HepG2 (cell line): ENCODE measurements at regions not wholly inside any gene's neighbourhood (a gene's known extent, or its start where the extent isn't known, plus 50 kb on each side); places are given as distances from the start of the nearest gene placed in this dataset.

Experiments
- ATAC-seq: fragments of 200-7000 bp; cut with Tn5 transposase; 3 replicates; pipeline ENCODE4 v1.9.1; 2020; ENCODE audit warnings: mild to moderate bottlenecking, moderate library complexity
- BruUV-seq: library from RNA; stranded (reverse); fragments of 400-500 nt; replicated peaks from 2 replicates; lab custom pipeline; 2021; lab: Mats Ljungman, UMichigan
- CTCF ChIA-PET: fragments of 300-600 bp; formaldehyde crosslinking; extraction: SDS; loops from one replicate; lab custom pipeline; 2021; ENCODE audit warnings: low total read pairs, inconsistent platforms, low intra/inter-chr PET ratio; lab: Yijun Ruan, JAX
- POLR2A ChIA-PET: fragments of 350-600 bp; sonication (Branson Sonifier 250); formaldehyde crosslinking; loops from one replicate; lab custom pipeline; 2020; ENCODE audit warnings: antibody characterized with exemption, inconsistent platforms; lab: Yijun Ruan, JAX
- DNase-seq: peaks from one replicate; pipeline ENCODE4 v3.0.0-alpha.2; 2015; ENCODE audit warnings: low spot score
- FAIRE-seq: peaks from 3 replicates; lab custom pipeline; 2011; peaks lifted over from hg19 to GRCh38; lab: Jason Lieb, UNC
- H2AFZ ChIP-seq: one replicate; pipeline ENCODE4 v1.6.1; 2011; ENCODE audit warnings: low read length, inconsistent platforms
- H3K27ac ChIP-seq: fragments of 300-600 bp; 3 replicates; pipeline ENCODE4 v1.8.0; 2011; ENCODE audit warnings: mixed run types, mild to moderate bottlenecking, mixed read lengths, low read length, inconsistent platforms; ENCODE audit not compliant: insufficient read depth; ENCODE audit errors: extremely low read length
- H3K27me3 ChIP-seq, 2 experiments: fragments of 200-600 bp in 1 of 2; 2 replicates in 1 of 2; 3 replicates in 1 of 2; pipeline versions ENCODE4 v1.6.0 to v1.8.0; 2011; ENCODE audit warnings: low read length in 2 of 2, mild to moderate bottlenecking in 2 of 2, moderate library complexity in 2 of 2, inconsistent platforms in 1 of 2; ENCODE audit not compliant: insufficient read depth in 2 of 2, control insufficient read depth in 1 of 2
- H3K36me3 ChIP-seq, 2 experiments: fragments of 200-600 bp in 1 of 2; replicated peaks in 1 of 2; 2 replicates in 1 of 2; 3 replicates in 1 of 2; pipeline versions ENCODE4 v1.5.1 to v1.8.0; 2011; ENCODE audit warnings: low read length in 2 of 2, inconsistent platforms in 1 of 2; ENCODE audit not compliant: insufficient read depth in 2 of 2, control insufficient read depth in 1 of 2
- H3K4me1 ChIP-seq: 2 replicates; pipeline ENCODE4 v1.5.1; 2012; ENCODE audit warnings: low read length, inconsistent platforms; ENCODE audit not compliant: insufficient read depth
- H3K4me2 ChIP-seq: 2 replicates; pipeline ENCODE4 v1.6.0; 2011; ENCODE audit warnings: low read depth, low read length, inconsistent platforms
- H3K4me3 ChIP-seq, 3 experiments: fragments of 200-600 bp in 1 of 3; sonication (generic), shearing (Covaris generic) in 1 of 3; replicated peaks in 1 of 3; 2 replicates each; pipeline ENCODE4 v1.5.1; 2011 to 2016; ENCODE audit warnings: low read length in 3 of 3, inconsistent platforms in 2 of 3, low read depth in 2 of 3, mild to moderate bottlenecking in 2 of 3, control low read depth in 1 of 3, mixed read lengths in 1 of 3; ENCODE audit not compliant: insufficient read depth in 1 of 3
- H3K79me2 ChIP-seq: one replicate; pipeline ENCODE4 v1.6.1; 2011; ENCODE audit warnings: low read length, inconsistent platforms; ENCODE audit not compliant: insufficient read depth
- H3K9ac ChIP-seq: 2 replicates; pipeline ENCODE4 v1.6.0; 2011; ENCODE audit warnings: mild to moderate bottlenecking, low read depth, low read length, inconsistent platforms; ENCODE audit not compliant: insufficient read depth
- H3K9me3 ChIP-seq: 2 replicates; pipeline ENCODE4 v1.5.1; 2012; ENCODE audit warnings: mild to moderate bottlenecking, low read length
- H4K20me1 ChIP-seq: 2 replicates; pipeline ENCODE4 v1.6.0; 2011; ENCODE audit warnings: inconsistent platforms, mild to moderate bottlenecking, low read length, moderate library complexity; ENCODE audit not compliant: insufficient read depth
- DR1 ChIP-seq: sonication (generic); formaldehyde crosslinking; IDR thresholded peaks from 2 replicates; pipeline ENCODE4 v1.8.0; 2021; ENCODE audit warnings: mild to moderate bottlenecking, missing genetic modification reagents, inconsistent platforms
- HDAC6 ChIP-seq: fragments of 200-600 bp; sonication (generic); IDR thresholded peaks from 2 replicates; pipeline ENCODE4 v1.7.0; 2017; ENCODE audit warnings: mild to moderate bottlenecking, antibody characterized with exemption, low read length, low read depth
- LBX2 ChIP-seq: sonication (generic); formaldehyde crosslinking; IDR thresholded peaks from 2 replicates; pipeline ENCODE4 v1.5.0; 2020; ENCODE audit warnings: missing genetic modification reagents, mild to moderate bottlenecking, borderline replicate concordance
- ZFP36L1 ChIP-seq: sonication (generic); formaldehyde crosslinking; IDR thresholded peaks from 2 replicates; pipeline ENCODE4 v1.8.0; 2022; ENCODE audit warnings: mild to moderate bottlenecking, missing genetic modification reagents, moderate library complexity
- ZNF138 ChIP-seq: sonication (generic); formaldehyde crosslinking; IDR thresholded peaks from 2 replicates; pipeline ENCODE4 v1.5.0; 2020; ENCODE audit warnings: mild to moderate bottlenecking, low read depth, missing genetic modification reagents
- ZNF17 ChIP-seq: sonication (generic); formaldehyde crosslinking; IDR thresholded peaks from 2 replicates; pipeline ENCODE4 v1.5.0; 2020; ENCODE audit warnings: mild to moderate bottlenecking, missing genetic modification reagents
- ZNF317 ChIP-seq: sonication (generic); formaldehyde crosslinking; IDR thresholded peaks from 2 replicates; pipeline ENCODE4 v1.5.0; 2020; ENCODE audit warnings: mild to moderate bottlenecking, missing genetic modification reagents
- ZNF383 ChIP-seq: sonication (generic); formaldehyde crosslinking; IDR thresholded peaks from 2 replicates; pipeline ENCODE4 v1.4.0; 2020; ENCODE audit warnings: missing genetic modification reagents, mild to moderate bottlenecking, borderline replicate concordance
- ZNF547 ChIP-seq: sonication (generic); formaldehyde crosslinking; IDR thresholded peaks from 2 replicates; pipeline ENCODE4 v1.5.1; 2020; ENCODE audit warnings: mild to moderate bottlenecking, missing genetic modification reagents
- ZNF550 ChIP-seq: sonication (generic); formaldehyde crosslinking; IDR thresholded peaks from 2 replicates; pipeline ENCODE4 v1.4.0; 2020; ENCODE audit warnings: mild to moderate bottlenecking, missing genetic modification reagents, borderline replicate concordance
- ZNF557 ChIP-seq: sonication (generic); formaldehyde crosslinking; IDR thresholded peaks from 2 replicates; pipeline ENCODE4 v1.4.0; 2020; ENCODE audit warnings: missing genetic modification reagents
- ZNF572 ChIP-seq: sonication (generic); formaldehyde crosslinking; IDR thresholded peaks from 2 replicates; pipeline ENCODE4 v1.5.1; 2020; ENCODE audit warnings: mild to moderate bottlenecking, missing genetic modification reagents
- ZSCAN20 ChIP-seq: sonication (generic); formaldehyde crosslinking; IDR thresholded peaks from 2 replicates; pipeline ENCODE4 v1.4.0; 2020; ENCODE audit warnings: missing genetic modification reagents, mild to moderate bottlenecking, borderline replicate concordance
- ZSCAN29 ChIP-seq: sonication (generic); formaldehyde crosslinking; conservative IDR thresholded peaks from 2 replicates; pipeline ENCODE4 v1.4.0; 2020; ENCODE audit warnings: mild to moderate bottlenecking, missing genetic modification reagents
- WGBS: methylation state at CpG from one replicate; pipeline ENCODE4 v1.1.6; 2017; ENCODE audit warnings: low lambda C conversion rate; 5-methylcytosine and 5-hydroxymethylcytosine counted together
- in situ Hi-C: cut with HindIII; loops from 2 replicates; pipeline ENCODE4 v1.10.0; 2017; ENCODE audit warnings: low pct_unique_long_range_greater_than_20kb; ENCODE audit not compliant: extremely low pct_ligation_motif_present
- intact Hi-C: fragments of 100-400 bp; cut with micrococcal nuclease; formaldehyde crosslinking; loops from one replicate; pipeline ENCODE4 v1.10.0; 2022; ENCODE audit not compliant: unreplicated experiment
- TF ChIP-seq, protein P1 (sequence below): sonication (generic); formaldehyde crosslinking; IDR thresholded peaks from 2 replicates; pipeline ENCODE4 v1.5.0; 2020; ENCODE audit warnings: missing genetic modification reagents
- TF ChIP-seq, protein P2 (sequence below): sonication (generic); formaldehyde crosslinking; IDR thresholded peaks from 2 replicates; pipeline ENCODE4 v1.5.1; 2020; ENCODE audit warnings: mild to moderate bottlenecking, missing genetic modification reagents
- TF ChIP-seq, protein P3 (sequence below): sonication (generic); formaldehyde crosslinking; IDR thresholded peaks from 2 replicates; pipeline ENCODE4 v1.4.0; 2020; ENCODE audit warnings: mild to moderate bottlenecking, missing genetic modification reagents, borderline replicate concordance

DNA sequence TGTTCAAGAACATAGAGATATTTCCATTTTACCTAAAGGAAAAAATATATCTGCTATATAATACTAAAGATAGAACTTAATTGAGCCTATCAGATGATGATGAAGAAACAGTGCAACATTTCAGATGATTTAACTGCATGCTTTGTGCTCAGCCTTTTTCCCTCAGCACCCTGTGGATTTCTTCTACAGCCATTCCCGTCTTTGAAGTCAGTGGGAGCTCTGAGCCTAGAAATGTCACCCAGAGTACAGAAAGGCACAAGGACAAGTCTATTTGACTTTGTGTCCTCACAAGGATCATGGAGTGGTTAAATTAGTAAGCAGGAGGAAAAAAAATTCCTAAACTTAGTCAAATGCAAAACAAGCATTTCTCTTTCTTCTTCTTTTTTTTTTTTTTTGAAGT lies 994.0 kb upstream of the FLRT2 start:
- Histone ChIP-seq H4K20me1 (no peaks in the 10 kb centered on the region), H3K9ac (no peak overlapping the region), H3K27ac (no peak overlapping the region), H3K4me3 (no peak overlapping the region), H3K27me3 (no peaks in the 10 kb centered on the region), H3K36me3 (no peaks in the 10 kb centered on the region), H3K79me2 (no peaks in the 10 kb centered on the region), H2AFZ (no peak overlapping the region), H3K9me3 (peaks cover 64% of the 10 kb centered on the region), H3K4me1 (no peaks in the 10 kb centered on the region), H3K4me2 (no peak overlapping the region)
- in situ Hi-C loops (no loop called here), intact Hi-C loops (no loop called here)
- POLR2A ChIA-PET: no interaction called here
- DNase-seq (no peak), FAIRE-seq (no peak), ATAC-seq (no peak)
- no TSS peak for BruUV-seq
- TF ChIP-seq ZFP36L1 (CRISPR knock-in tag): no peak
- no peak for TF ChIP-seq DR1 (CRISPR knock-in tag)
- no peak for TF ChIP-seq LBX2 (CRISPR knock-in tag)
- TF ChIP-seq, protein P1, sequence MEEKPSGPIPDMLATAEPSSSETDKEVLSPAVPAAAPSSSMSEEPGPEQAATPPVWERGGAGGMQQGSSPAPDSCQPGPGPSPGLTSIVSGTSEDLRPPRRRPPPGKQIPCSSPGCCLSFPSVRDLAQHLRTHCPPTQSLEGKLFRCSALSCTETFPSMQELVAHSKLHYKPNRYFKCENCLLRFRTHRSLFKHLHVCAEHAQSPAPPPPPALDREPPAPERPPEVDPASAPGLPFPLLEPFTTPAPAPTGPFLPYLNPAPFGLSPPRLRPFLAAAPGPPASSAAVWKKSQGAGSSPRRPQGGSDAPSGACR: no peak
- no peak for TF ChIP-seq ZNF547 (CRISPR knock-in tag)
- TF ChIP-seq, protein P2, sequence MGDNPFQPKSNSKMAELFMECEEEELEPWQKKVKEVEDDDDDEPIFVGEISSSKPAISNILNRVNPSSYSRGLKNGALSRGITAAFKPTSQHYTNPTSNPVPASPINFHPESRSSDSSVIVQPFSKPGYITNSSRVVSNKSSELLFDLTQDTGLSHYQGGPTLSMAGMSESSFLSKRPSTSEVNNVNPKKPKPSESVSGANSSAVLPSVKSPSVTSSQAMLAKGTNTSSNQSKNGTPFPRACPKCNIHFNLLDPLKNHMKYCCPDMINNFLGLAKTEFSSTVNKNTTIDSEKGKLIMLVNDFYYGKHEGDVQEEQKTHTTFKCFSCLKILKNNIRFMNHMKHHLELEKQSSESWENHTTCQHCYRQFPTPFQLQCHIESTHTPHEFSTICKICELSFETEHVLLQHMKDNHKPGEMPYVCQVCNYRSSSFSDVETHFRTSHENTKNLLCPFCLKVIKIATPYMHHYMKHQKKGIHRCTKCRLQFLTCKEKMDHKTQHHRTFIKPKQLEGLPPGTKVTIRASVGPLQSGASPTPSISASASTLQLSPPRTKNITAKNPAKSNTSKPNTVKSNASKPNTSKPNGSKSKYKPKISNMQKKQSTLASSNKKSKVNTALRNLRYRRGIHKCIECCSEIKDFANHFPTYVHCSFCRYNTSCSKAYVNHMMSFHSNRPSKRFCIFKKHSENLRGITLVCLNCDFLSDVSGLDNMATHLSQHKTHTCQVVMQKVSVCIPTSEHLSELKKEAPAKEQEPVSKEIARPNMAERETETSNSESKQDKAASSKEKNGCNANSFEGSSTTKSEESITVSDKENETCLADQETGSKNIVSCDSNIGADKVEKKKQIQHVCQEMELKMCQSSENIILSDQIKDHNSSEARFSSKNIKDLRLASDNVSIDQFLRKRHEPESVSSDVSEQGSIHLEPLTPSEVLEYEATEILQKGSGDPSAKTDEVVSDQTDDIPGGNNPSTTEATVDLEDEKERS (CRISPR knock-in tag): no peak
- TF ChIP-seq, protein P3, sequence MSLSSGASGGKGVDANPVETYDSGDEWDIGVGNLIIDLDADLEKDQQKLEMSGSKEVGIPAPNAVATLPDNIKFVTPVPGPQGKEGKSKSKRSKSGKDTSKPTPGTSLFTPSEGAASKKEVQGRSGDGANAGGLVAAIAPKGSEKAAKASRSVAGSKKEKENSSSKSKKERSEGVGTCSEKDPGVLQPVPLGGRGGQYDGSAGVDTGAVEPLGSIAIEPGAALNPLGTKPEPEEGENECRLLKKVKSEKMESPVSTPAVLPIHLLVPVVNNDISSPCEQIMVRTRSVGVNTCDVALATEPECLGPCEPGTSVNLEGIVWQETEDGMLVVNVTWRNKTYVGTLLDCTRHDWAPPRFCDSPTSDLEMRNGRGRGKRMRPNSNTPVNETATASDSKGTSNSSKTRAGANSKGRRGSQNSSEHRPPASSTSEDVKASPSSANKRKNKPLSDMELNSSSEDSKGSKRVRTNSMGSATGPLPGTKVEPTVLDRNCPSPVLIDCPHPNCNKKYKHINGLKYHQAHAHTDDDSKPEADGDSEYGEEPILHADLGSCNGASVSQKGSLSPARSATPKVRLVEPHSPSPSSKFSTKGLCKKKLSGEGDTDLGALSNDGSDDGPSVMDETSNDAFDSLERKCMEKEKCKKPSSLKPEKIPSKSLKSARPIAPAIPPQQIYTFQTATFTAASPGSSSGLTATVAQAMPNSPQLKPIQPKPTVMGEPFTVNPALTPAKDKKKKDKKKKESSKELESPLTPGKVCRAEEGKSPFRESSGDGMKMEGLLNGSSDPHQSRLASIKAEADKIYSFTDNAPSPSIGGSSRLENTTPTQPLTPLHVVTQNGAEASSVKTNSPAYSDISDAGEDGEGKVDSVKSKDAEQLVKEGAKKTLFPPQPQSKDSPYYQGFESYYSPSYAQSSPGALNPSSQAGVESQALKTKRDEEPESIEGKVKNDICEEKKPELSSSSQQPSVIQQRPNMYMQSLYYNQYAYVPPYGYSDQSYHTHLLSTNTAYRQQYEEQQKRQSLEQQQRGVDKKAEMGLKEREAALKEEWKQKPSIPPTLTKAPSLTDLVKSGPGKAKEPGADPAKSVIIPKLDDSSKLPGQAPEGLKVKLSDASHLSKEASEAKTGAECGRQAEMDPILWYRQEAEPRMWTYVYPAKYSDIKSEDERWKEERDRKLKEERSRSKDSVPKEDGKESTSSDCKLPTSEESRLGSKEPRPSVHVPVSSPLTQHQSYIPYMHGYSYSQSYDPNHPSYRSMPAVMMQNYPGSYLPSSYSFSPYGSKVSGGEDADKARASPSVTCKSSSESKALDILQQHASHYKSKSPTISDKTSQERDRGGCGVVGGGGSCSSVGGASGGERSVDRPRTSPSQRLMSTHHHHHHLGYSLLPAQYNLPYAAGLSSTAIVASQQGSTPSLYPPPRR (CRISPR knock-in tag): no peak
- no peak for TF ChIP-seq ZNF17
- TF ChIP-seq ZNF557 (CRISPR knock-in tag): no peak
- no peak for TF ChIP-seq ZNF550 (CRISPR knock-in tag)
- TF ChIP-seq ZSCAN29: no peak
- no peak for TF ChIP-seq ZSCAN20 (CRISPR knock-in tag)
- TF ChIP-seq ZNF383 (CRISPR knock-in tag): no peak
- no peak for TF ChIP-seq ZNF317 (CRISPR knock-in tag)
- TF ChIP-seq ZNF138 (CRISPR knock-in tag): no peak
- no peak for TF ChIP-seq HDAC6
- no peak for TF ChIP-seq ZNF572
- WGBS: 4% methylated on average over 1 of the region's 1 CpG
- CTCF ChIA-PET: no interaction called here
